ENCODE measurements at regions not wholly inside any gene's neighbourhood (a gene's known extent, or its start where the extent isn't known, plus 50 kb on each side); places are given as distances from the start of the nearest gene placed in this dataset.
A peak's percentile ranks its signal among the peaks of the same experiment; 100 is the strongest.

- no peak overlapping the region for H2AFZ ChIP-seq (ENCODE audit: low read length)
- no peaks in the 10 kb centered on the region for H3K9me2 ChIP-seq (ENCODE audit: insufficient read depth, low read length)
- no peak for DNase-seq (ENCODE audit: low spot score)
- H3K36me3 ChIP-seq (ENCODE audit: insufficient read depth, low read length) = no peaks in the 10 kb centered on the region
- no TSS peak for BruUV-seq (replicated peaks)
- intact Hi-C loops (cut with micrococcal nuclease; ENCODE audit: unreplicated experiment) = no loop called here
- no peak overlapping the region for H3K4me2 ChIP-seq (ENCODE audit: low read length)
- H3K4me3 ChIP-seq (ENCODE audit: low read depth, low read length, poor library complexity, severe bottlenecking) = no peak overlapping the region
- CTCF ChIA-PET (ENCODE audit: unreplicated experiment) = interaction anchor here (0.6 kb wide), 1 partner anchor 10 kb away, joined by 4 read pairs; no protein-coding TSS in a partner anchor
- POLR2A ChIA-PET = interaction anchor here (1.1 to 2.0 kb wide), 3 partner anchors 11 to 20 kb away, joined by 3 to 7 read pairs (median 4); no protein-coding TSS in a partner anchor
- H3K79me2 ChIP-seq (ENCODE audit: insufficient read depth, low read depth, low read length) = no peaks in the 10 kb centered on the region
- TF ChIP-seq EZH2phosphoT487 (IDR thresholded peaks at IDR 0.05; ENCODE audit: borderline replicate concordance, low read depth, low read length) (no peak), CTCF (conservative IDR thresholded peaks at IDR 0.05; ENCODE audit: low read length) (no peak)
- H4K20me1 ChIP-seq (ENCODE audit: insufficient read depth, low read length) = no peaks in the 10 kb centered on the region
- H3K4me1 ChIP-seq (ENCODE audit: insufficient read depth, low read length, poor library complexity, severe bottlenecking) = peaks cover 19% of the 10 kb centered on the region
- no peak overlapping the region for H3K27ac ChIP-seq (ENCODE audit: low read depth, low read length, poor library complexity, severe bottlenecking)
- H3K9me3 ChIP-seq (ENCODE audit: low read length) = no peaks in the 10 kb centered on the region
Observed at GRCh38 chr4:108360754-108361445, 192.2 kb upstream of the LEF1 start.

GRCh38 chr4:108359986-108360681 is 191.4 kb upstream of the LEF1 start:
- H3K9me2 ChIP-seq (ENCODE audit: insufficient read depth, low read length) = no peaks in the 10 kb centered on the region
- H3K9me3 ChIP-seq (ENCODE audit: low read length) = no peaks in the 10 kb centered on the region
- no peak overlapping the region for H2AFZ ChIP-seq (ENCODE audit: low read length)
- ChIA-PET POLR2A (interaction anchor here (0.6 to 2.0 kb wide), 5 partner anchors 12 to 187 kb away, joined by 3 to 7 read pairs (median 3); no protein-coding TSS in a partner anchor), CTCF (ENCODE audit: unreplicated experiment) (no interaction called here)
- peak overlapping the region; percentile 35 for H3K27ac ChIP-seq (ENCODE audit: low read depth, low read length, poor library complexity, severe bottlenecking)
- peaks cover 19% of the 10 kb centered on the region for H3K4me1 ChIP-seq (ENCODE audit: insufficient read depth, low read length, poor library complexity, severe bottlenecking)
- peak; percentile 12 for DNase-seq (ENCODE audit: low spot score)
- peak overlapping the region; percentile 0 for H3K4me3 ChIP-seq (ENCODE audit: low read depth, low read length, poor library complexity, severe bottlenecking)
- BruUV-seq (replicated peaks) = no TSS peak
- H4K20me1 ChIP-seq (ENCODE audit: insufficient read depth, low read length) = no peaks in the 10 kb centered on the region
- H3K79me2 ChIP-seq (ENCODE audit: insufficient read depth, low read depth, low read length) = no peaks in the 10 kb centered on the region
- TF ChIP-seq CTCF (conservative IDR thresholded peaks at IDR 0.05; ENCODE audit: low read length) (no peak), EZH2phosphoT487 (IDR thresholded peaks at IDR 0.05; ENCODE audit: borderline replicate concordance, low read depth, low read length) (no peak)
- peak overlapping the region; percentile 42 for H3K4me2 ChIP-seq (ENCODE audit: low read length)
- intact Hi-C loops (cut with micrococcal nuclease; ENCODE audit: unreplicated experiment) = loop anchor here (5.0 kb wide), 1 partner anchor 328 kb away; no protein-coding TSS in a partner anchor
- H3K36me3 ChIP-seq (ENCODE audit: insufficient read depth, low read length) = no peaks in the 10 kb centered on the region

Data from OCI-LY7 (cell line).